Immature natural killer cell (primary cell): ENCODE measurements at regions not wholly inside any gene's neighbourhood (a gene's known extent, or its start where the extent isn't known, plus 50 kb on each side); places are given as distances from the start of the nearest gene placed in this dataset.

Experiments
- DNase-seq, 3 donors: peaks; one replicate each; pipeline ENCODE4 v3.0.0; 2022; ENCODE audit warnings: mixed read lengths in 1 of 3
- H3K27ac Mint-ChIP-seq, 6 donors: one replicate each; pipeline ENCODE4 v1.8.0; 2020; ENCODE audit warnings: mixed read lengths in 6 of 6, mild to moderate bottlenecking in 5 of 6, inconsistent platforms in 4 of 6, moderate library complexity in 3 of 6
- H3K27me3 Mint-ChIP-seq, 3 donors: one replicate each; pipeline ENCODE4 v1.8.0; 2020 to 2021; ENCODE audit warnings: low read depth in 3 of 3, mild to moderate bottlenecking in 3 of 3, mixed read lengths in 3 of 3, moderate library complexity in 3 of 3, inconsistent platforms in 1 of 3
- H3K36me3 Mint-ChIP-seq, 3 donors: one replicate each; pipeline ENCODE4 v1.8.0; 2020; ENCODE audit warnings: mixed read lengths in 3 of 3, inconsistent platforms in 2 of 3, mild to moderate bottlenecking in 2 of 3
- H3K4me1 Mint-ChIP-seq, 2 donors: one replicate each; pipeline ENCODE4 v1.8.0; 2020; ENCODE audit warnings: inconsistent platforms in 2 of 2, mild to moderate bottlenecking in 2 of 2, mixed read lengths in 2 of 2, moderate library complexity in 1 of 2
- H3K4me3 Mint-ChIP-seq, 5 donors: one replicate each; pipeline ENCODE4 v1.8.0; 2020; ENCODE audit warnings: mild to moderate bottlenecking in 5 of 5, mixed read lengths in 5 of 5, inconsistent platforms in 3 of 5, moderate library complexity in 3 of 5
- H3K9me3 Mint-ChIP-seq, 6 donors: one replicate each; pipeline ENCODE4 v1.8.0; 2020; ENCODE audit warnings: mild to moderate bottlenecking in 6 of 6, mixed read lengths in 6 of 6, inconsistent platforms in 4 of 6, moderate library complexity in 3 of 6

- DNase-seq: peak; percentile 6 to 8 (median 6)
- no peak overlapping the region for H3K27ac Mint-ChIP-seq
- no peak overlapping the region for H3K4me3 Mint-ChIP-seq
- H3K27me3 Mint-ChIP-seq: peaks cover 2 to 3% (median 3%) of the 10 kb centered on the region in 3 donors
- H3K36me3 Mint-ChIP-seq: no peaks in the 10 kb centered on the region
- no peaks in the 10 kb centered on the region for H3K4me1 Mint-ChIP-seq
- peaks cover 0 to 2% (median 0%) of the 10 kb centered on the region in 6 donors for H3K9me3 Mint-ChIP-seq
Observed at GRCh38 chr20:52379723-52380336, 188.3 kb upstream of the ZFP64 start.

- no peaks in the 10 kb centered on the region for H3K36me3 Mint-ChIP-seq
- no peaks in the 10 kb centered on the region for H3K9me3 Mint-ChIP-seq
Observed at GRCh38 chr20:52372169-52372568, 180.6 kb upstream of the ZFP64 start.

GRCh38 chr20:52365688-52366087 lies 174.1 kb upstream of the ZFP64 start:
- H3K27me3 Mint-ChIP-seq: peaks cover 1 to 8% (median 3%) of the 10 kb centered on the region in 3 donors
- no peak for DNase-seq
- no peaks in the 10 kb centered on the region for H3K36me3 Mint-ChIP-seq
- no peak overlapping the region for H3K27ac Mint-ChIP-seq
- H3K4me3 Mint-ChIP-seq: no peak overlapping the region
- no peaks in the 10 kb centered on the region for H3K9me3 Mint-ChIP-seq
- H3K4me1 Mint-ChIP-seq: no peaks in the 10 kb centered on the region

More at GRCh38 chr20:52372169-52372568, 180.6 kb upstream of the ZFP64 start:
- no peak overlapping the region for H3K27ac Mint-ChIP-seq
- H3K4me1 Mint-ChIP-seq: no peaks in the 10 kb centered on the region
- DNase-seq: no peak
- H3K4me3 Mint-ChIP-seq: no peak overlapping the region
- peaks cover 2 to 12% (median 7%) of the 10 kb centered on the region in 3 donors for H3K27me3 Mint-ChIP-seq

GRCh38 chr20:52364405-52364804 lies 172.8 kb upstream of the ZFP64 start:
- no peak for DNase-seq
- no peaks in the 10 kb centered on the region for H3K9me3 Mint-ChIP-seq
- no peaks in the 10 kb centered on the region for H3K36me3 Mint-ChIP-seq
- H3K27ac Mint-ChIP-seq: no peak overlapping the region
- no peaks in the 10 kb centered on the region for H3K4me1 Mint-ChIP-seq
- peaks cover 2 to 14% (median 5%) of the 10 kb centered on the region in 3 donors for H3K27me3 Mint-ChIP-seq
- no peak overlapping the region for H3K4me3 Mint-ChIP-seq

GRCh38 chr20:52361650-52362049 lies 170.1 kb upstream of the ZFP64 start:
- Mint-ChIP-seq H3K9me3 (peaks cover 0 to 4% (median 0%) of the 10 kb centered on the region in 6 donors), H3K27me3 (peaks cover 2 to 8% (median 7%) of the 10 kb centered on the region in 3 donors), H3K36me3 (no peaks in the 10 kb centered on the region), H3K4me3 (no peak overlapping the region), H3K27ac (no peak overlapping the region), H3K4me1 (no peaks in the 10 kb centered on the region)
- no peak for DNase-seq

GRCh38 chr20:52349806-52350205 lies 158.2 kb upstream of the ZFP64 start:
- Mint-ChIP-seq H3K27ac (no peak overlapping the region), H3K36me3 (no peaks in the 10 kb centered on the region), H3K4me3 (no peak overlapping the region), H3K27me3 (peaks cover 3 to 6% (median 6%) of the 10 kb centered on the region in 3 donors), H3K9me3 (no peaks in the 10 kb centered on the region), H3K4me1 (no peaks in the 10 kb centered on the region)
- DNase-seq: no peak

GRCh38 chr20:52348434-52348833 lies 156.9 kb upstream of the ZFP64 start:
- Mint-ChIP-seq H3K4me3 (no peak overlapping the region), H3K4me1 (no peaks in the 10 kb centered on the region), H3K9me3 (no peaks in the 10 kb centered on the region), H3K36me3 (no peaks in the 10 kb centered on the region), H3K27ac (no peak overlapping the region), H3K27me3 (peaks cover 4 to 5% (median 5%) of the 10 kb centered on the region in 3 donors)
- no peak for DNase-seq

GRCh38 chr20:52346797-52347196 lies 155.2 kb upstream of the ZFP64 start:
- H3K4me3 Mint-ChIP-seq: no peak overlapping the region
- H3K27ac Mint-ChIP-seq: no peak overlapping the region
- H3K36me3 Mint-ChIP-seq: no peaks in the 10 kb centered on the region
- H3K27me3 Mint-ChIP-seq: peaks cover 4 to 5% (median 5%) of the 10 kb centered on the region in 3 donors
- DNase-seq: no peak
- no peaks in the 10 kb centered on the region for H3K4me1 Mint-ChIP-seq
- H3K9me3 Mint-ChIP-seq: no peaks in the 10 kb centered on the region

GRCh38 chr20:52342913-52343312 lies 151.3 kb upstream of the ZFP64 start:
- no peak overlapping the region for H3K4me3 Mint-ChIP-seq
- H3K27me3 Mint-ChIP-seq: peaks cover 2 to 4% (median 3%) of the 10 kb centered on the region in 3 donors
- no peaks in the 10 kb centered on the region for H3K36me3 Mint-ChIP-seq
- H3K4me1 Mint-ChIP-seq: no peaks in the 10 kb centered on the region
- DNase-seq: no peak
- no peaks in the 10 kb centered on the region for H3K9me3 Mint-ChIP-seq
- H3K27ac Mint-ChIP-seq: no peak overlapping the region

GRCh38 chr20:52340036-52340634 lies 148.6 kb upstream of the ZFP64 start:
- Mint-ChIP-seq H3K9me3 (no peaks in the 10 kb centered on the region), H3K4me3 (no peak overlapping the region), H3K27ac (no peak overlapping the region), H3K4me1 (no peaks in the 10 kb centered on the region), H3K36me3 (no peaks in the 10 kb centered on the region), H3K27me3 (peaks cover 2 to 9% (median 5%) of the 10 kb centered on the region in 3 donors)
- no peak for DNase-seq

- Mint-ChIP-seq H3K9me3 (peaks cover 0 to 1% (median 0%) of the 10 kb centered on the region in 6 donors), H3K4me1 (no peaks in the 10 kb centered on the region), H3K4me3 (no peak overlapping the region), H3K27me3 (peaks cover 0 to 7% (median 3%) of the 10 kb centered on the region in 3 donors), H3K27ac (no peak overlapping the region), H3K36me3 (no peaks in the 10 kb centered on the region)
- no peak for DNase-seq
Observed at GRCh38 chr20:52332649-52333250, 141.2 kb upstream of the ZFP64 start.

GRCh38 chr20:52332230-52332629 lies 140.7 kb upstream of the ZFP64 start:
- Mint-ChIP-seq H3K9me3 (peaks cover 0 to 1% (median 0%) of the 10 kb centered on the region in 6 donors), H3K4me1 (no peaks in the 10 kb centered on the region), H3K27me3 (peaks cover 0 to 7% (median 3%) of the 10 kb centered on the region in 3 donors), H3K27ac (no peak overlapping the region), H3K4me3 (no peak overlapping the region), H3K36me3 (no peaks in the 10 kb centered on the region)
- DNase-seq: no peak

GRCh38 chr20:52331655-52332054 lies 140.1 kb upstream of the ZFP64 start:
- Mint-ChIP-seq H3K9me3 (peaks cover 0 to 1% (median 0%) of the 10 kb centered on the region in 6 donors), H3K4me3 (no peak overlapping the region), H3K27me3 (peaks cover 0 to 5% (median 3%) of the 10 kb centered on the region in 3 donors), H3K27ac (no peak overlapping the region), H3K36me3 (no peaks in the 10 kb centered on the region), H3K4me1 (no peaks in the 10 kb centered on the region)
- DNase-seq: no peak

- no peak for DNase-seq
- Mint-ChIP-seq H3K36me3 (no peaks in the 10 kb centered on the region), H3K4me1 (no peaks in the 10 kb centered on the region), H3K27ac (no peak overlapping the region), H3K27me3 (peaks cover 0 to 11% (median 9%) of the 10 kb centered on the region in 3 donors), H3K9me3 (no peaks in the 10 kb centered on the region), H3K4me3 (no peak overlapping the region)
Observed at GRCh38 chr20:52321396-52321795, 129.8 kb upstream of the ZFP64 start.
